HG03175 (cell line): ENCODE measurements at regions not wholly inside any gene's neighbourhood (a gene's known extent, or its start where the extent isn't known, plus 50 kb on each side); places are given as distances from the start of the nearest gene placed in this dataset.
"Not testable (repeated sequence)": the region's sequence is repeated elsewhere in the genome, so short reads cannot be mapped to it uniquely, and the experiment has no call there.

Experiments used
- ATAC-seq: cut with Tn5 transposase; IDR thresholded peaks from one replicate; pipeline ENCODE4 v1.9.1; 2021; ENCODE audit warnings: mild to moderate bottlenecking, moderate library complexity; ENCODE audit not compliant: unreplicated experiment

DNA sequence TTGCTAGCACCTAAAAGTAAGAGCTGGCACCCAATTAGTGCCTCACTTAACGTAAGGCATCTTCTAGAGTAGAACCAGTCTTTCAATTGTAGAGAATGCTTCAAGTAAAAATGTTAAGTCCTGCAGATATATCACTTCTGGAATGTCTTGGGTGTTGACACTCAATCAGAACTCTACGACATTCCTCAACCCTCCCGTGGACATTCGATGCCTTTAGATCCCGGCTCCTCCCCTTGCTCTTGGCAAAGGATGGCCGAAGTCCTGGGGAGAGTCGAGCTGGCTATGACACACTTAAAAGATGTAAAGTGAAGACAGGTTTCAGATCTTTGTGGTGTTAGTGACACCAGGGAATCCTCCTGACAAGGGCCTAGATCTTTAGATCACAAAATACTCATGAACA lies 87.5 kb upstream of the ERCC6L2 start:
- no peak for ATAC-seq

DNA sequence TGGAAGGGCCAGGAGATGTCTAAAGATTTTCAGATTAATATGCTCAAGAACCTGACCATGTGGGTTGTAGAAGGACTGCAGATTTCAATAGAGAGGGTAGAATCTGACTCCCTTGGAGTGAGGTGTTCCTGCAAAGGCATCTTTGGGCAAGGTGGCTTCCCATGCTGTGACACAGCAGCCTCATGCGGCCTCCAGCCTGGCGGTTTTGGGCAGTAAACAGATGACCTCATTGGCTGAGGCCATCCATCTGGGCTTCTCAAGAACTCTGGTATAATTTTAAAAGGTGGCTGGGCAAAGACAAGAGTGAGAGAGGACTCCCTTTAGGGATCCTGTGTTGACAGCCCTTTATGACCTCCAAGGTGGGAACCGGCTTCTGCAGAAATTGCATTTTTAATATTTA lies 90.3 kb upstream of the ERCC6L2 start:
- ATAC-seq: no peak

DNA sequence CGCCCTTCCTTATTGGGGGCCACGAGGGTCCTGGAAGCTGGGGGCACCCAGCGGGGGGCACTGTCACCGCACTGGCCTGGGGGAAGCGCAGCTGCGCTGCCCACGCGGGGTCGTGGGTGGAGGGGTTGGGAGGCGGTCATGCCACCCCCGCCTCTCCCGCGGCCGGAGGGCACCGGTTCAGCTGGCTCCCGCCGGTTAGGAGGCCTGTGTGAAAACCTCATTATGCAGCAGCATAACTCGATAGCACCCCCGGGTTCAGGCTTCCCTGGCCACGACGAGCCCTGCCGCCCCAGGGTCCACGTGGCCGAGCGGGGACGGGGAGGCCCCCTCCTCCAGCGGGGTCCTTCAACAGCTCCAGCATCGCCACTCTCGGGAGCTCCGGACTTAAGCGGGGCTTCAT lies 91.2 kb upstream of the ERCC6L2 start:
- no peak for ATAC-seq

DNA sequence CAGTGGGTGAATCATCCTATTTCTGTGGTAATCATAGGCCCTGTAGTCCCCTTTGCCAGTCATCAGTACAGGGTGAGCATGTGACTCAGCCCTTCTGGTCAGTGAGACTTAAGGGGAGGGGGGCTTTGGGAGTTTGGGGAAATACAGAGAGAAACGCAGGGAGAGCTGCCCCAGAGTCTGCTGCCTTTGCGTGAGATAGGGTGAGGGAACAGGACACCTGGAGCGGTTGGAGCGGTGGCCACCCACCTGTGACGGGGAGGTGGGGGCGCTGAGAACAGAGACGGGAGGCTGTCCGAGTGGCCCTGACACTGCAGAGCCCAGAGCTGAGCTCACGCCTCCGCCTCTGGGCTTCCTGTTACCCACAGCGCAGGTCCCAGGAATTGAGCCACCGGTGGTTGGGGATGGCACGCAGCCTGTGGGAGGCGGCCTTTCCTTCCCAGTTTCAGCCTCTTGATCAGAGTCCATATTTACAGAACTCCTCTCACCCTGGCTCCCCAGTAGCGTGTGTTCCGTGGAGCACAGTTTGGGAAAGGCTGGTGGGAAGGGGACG lies 92.0 kb upstream of the ERCC6L2 start:
- ATAC-seq: no peak

DNA sequence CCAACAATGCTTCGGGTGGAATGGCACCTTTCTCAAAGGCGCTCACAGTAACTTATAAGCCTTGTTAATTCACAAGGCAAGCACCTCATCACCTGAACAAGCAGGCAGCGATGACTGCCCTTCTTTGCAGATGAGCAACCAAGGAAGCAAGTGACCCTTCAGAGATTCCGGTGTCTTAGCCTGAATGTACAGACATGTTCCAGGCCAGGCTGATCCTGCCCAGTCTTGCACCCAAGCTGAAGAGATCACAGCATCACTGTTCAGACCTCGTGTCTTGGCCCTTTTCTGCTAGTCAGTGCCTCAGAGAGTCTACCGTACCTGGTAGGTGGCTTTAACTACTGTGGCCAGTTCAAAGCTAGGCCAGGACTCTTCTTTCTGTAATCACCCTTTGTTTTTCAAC lies 94.7 kb upstream of the ERCC6L2 start:
- no peak for ATAC-seq

DNA sequence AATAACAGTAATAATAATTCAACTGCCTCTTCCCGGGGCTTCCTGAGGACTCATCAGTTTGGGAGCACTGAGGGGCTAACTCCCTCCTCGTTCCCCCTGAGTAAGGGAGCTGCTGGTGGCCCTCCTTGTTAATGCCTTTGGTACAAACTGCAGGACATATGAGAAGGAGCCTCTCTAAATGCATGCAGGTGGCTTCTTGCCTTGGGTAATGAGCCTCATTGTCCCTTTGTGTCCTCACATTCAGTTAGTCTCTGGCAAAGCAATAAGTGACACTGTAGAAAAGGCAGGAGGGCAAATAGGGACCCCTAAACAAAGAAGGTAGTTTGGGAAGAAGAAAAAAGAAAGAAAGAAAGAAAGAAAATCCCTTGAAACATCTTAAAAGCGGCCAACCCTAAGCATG lies 95.4 kb upstream of the ERCC6L2 start:
- ATAC-seq: no peak

DNA sequence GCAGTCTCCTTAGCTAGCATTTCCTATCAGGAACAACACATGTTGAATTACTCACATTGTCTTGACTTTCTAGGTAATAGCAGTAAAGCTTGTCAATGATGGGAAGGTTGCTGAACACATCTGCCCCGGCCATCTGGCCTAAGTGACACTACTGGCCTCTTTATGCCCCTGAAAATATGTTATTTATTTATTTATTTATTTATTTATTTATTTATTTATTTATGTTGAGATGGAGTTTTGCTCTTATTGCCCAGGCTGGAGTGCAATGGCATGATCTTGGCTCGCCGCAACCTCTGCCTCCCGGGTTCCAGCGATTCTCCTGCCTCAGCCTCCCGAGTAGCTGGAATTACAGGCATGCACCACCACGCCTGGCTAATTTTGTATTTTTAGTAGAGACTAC lies 95.9 kb upstream of the ERCC6L2 start:
- not testable (repeated sequence) for ATAC-seq

DNA sequence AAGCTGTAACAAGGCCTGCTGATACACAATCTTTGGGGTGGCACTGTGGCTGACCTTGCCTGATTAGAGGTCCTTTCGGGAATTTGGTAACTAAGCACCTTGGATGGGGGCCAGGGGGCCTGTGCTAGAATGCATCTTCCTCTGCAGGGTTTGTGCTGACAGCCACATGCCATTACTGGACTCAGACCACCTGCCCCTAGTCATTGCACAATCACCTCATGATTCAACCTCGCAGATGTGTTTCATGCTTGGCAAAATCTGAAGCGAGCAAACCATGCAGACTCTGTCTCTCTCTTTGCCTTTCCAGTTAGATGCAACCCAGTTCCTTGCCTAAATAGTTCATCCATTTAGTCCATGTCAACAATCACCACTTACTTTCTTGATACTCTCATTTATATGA lies 96.5 kb upstream of the ERCC6L2 start:
- no peak for ATAC-seq

DNA sequence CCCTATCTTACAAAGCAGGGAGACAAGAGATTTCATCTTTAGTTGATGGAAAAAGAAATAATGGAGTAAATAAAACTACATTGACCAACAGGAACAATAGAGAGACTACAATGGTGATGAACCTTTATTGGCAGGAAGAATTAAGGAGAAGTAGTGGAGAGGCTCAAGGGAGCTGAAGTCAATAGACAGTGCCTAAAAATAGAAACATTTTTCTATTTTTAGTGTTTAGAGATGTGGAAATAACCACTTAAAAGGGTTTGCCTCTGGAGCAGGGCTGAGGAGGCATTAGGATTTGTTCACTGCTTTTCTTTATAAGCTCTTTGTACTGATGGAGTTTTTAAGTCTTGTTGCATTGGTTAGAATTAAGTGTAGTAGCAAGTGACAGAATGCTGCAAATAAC lies 98.4 kb upstream of the ERCC6L2 start:
- no peak for ATAC-seq

DNA sequence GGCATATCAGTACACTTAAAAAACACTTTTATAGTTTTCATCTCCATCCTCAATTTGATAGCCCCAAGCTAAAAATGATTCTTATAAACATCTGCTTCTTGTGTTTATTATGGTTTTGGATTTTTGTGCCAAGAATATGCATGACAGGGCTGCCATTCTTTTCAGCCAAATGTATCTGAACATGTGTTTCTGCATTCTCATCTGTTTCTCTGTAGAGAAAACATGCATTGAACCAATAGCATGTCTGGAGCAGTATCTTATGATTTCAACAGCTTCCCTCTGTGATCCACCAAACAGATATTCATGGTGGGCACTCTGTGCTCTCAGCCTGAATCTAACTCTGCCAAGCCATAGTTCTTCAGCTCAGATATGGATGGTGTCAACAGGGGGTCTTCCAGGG lies 99.3 kb upstream of the ERCC6L2 start:
- ATAC-seq: no peak

DNA sequence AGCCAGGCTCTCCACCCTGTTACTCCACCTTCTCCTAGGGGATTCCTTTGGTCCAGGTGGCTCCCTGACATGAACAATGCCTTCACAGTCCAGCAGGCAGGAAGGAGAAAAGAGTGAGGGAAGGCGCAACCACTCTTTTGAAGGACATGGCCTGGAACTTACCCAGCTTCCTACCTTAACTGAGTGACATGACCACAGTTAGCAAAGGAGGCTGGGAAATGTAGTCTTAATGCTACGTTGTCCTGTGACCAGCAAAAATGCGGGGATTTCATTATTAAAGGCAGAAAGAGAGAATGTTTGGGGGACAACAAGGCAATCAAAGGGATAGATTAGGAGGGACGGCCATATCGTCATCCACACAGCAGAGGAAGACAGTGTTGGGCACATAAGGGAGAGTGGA lies 100.3 kb upstream of the ERCC6L2 start:
- ATAC-seq: no peak

DNA sequence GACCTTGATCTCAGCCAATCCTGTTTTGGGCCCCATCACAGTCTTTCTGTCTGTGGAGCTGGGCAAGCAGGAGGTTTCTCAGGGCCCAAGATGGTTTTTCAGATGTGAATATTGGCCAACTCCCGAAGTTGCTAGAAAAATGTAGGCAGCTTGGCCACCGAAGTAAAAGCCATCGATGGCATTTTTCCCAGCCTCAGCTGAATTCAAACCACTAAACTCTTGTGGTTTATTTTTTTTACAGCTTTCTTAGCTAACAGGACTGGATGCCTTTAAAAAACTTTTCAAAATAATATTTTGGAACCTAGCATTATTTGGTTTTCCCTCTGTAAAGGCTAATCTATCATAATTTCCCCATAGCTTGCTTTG lies 102.5 kb upstream of the ERCC6L2 start:
- no peak for ATAC-seq

DNA sequence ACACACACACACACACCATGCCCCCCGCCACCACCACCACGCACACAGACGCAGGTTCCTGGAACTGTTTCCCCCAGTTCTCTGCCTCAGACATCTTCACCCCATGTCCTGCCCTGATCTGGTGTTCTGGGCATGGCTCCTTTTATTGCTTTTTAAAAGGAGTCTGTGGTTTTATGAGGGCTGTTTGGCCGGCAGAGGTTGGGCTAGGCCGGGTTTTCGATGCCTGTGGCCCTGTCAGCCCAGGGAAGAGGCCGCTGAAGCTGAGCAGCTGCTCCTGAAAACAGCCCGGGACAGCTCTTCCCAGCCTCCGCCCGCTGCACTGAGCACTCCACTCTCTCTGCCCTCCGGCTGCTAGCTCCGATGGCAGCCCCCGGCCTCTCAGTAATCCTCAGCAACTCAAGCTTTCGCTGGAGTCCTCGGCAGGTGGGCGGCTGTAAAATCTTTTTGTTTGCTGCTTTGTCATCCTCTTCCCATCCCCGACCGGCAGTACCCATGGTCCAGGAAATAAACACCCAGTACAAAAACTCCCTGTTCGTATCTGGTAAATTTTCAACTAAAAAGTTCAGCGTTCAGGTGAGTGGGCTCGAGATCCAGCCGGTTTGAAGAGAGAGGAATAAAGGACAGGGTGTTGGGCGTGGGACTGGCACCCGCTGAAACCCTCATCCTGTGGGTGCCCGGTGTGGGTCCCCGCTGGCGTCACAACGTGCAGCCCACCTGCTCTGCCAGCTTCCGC lies 103.0 kb upstream of the ERCC6L2 start:
- no peak for ATAC-seq

DNA sequence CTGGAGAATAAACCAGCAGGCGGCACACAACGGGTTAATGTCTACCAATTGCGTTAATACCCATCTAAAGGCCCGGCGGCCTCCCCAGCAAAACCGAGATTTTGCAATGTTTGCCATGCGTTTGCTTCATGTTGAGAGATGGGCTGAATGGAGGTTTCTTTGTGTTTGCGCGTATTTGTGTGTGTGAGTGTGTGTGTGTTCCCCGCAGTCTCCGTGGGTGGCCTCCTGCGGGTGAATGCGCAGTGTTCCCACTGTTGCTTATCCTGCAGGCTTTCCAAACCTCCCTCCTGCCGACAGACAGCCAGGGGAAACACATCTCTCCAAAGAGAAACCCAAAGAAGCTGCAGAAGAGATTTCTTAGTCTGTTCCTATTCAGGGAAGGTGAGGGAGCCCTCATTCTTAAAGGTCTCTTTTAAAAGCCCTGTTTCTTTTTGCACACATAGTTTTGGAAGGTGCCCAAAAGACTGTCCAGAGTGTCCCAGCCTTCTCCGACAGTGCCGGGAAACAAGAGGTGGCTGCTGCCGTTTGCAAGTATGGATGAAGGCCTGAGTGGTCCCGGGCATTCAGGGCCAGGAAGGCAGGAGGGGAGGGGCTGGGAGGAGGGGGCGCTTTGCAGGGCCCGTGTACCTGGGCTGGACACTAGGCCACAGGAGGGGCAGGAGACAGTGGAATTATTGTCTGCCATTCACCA lies 103.8 kb upstream of the ERCC6L2 start:
- no peak for ATAC-seq

DNA sequence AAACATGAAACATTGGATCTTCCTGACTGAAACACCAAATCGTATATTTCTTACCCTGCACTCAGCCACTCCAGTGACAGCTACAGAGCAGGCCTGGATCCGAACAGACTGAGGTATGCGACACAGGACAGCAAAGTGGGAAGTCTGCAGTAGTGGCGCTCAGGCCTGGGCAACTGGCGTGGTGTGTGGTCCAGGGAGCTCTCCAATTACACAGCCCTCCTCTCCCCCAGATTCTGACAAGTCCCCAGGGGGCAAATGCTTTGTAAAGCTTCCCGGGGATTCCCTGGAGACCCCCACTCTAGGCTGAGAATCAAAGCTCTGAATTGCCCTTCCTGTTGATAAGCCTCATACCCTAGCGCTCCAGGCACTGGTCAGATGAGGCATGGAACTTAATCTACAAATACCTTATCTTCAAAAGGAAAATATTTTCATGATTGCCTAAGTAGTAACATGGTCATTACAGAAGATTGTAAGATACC lies 104.8 kb upstream of the ERCC6L2 start:
- no peak for ATAC-seq

DNA sequence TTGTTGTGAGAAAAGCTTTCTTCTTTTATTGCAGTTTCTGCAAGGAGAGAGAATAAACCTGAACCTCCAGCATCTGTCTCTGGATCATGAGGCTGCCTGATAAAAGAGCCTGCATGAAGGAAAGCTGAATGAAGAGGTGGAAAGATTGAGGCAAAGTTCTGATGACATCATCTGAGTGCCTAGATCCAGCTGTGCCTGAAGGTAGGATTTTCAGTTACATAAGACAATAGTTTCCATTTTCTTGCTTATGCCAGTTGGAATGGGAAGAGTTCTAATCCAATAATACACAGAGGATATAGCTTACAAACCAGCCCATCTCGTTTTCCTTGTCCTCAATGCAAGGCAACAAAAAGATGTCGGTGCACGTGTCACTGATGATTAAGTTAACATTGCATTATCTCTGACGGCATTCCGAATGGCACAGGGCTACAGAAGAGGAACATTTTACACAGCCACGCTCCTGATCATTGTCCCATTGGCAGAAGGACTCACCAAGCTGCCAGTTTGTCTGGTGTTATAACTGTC lies 105.5 kb upstream of the ERCC6L2 start:
- ATAC-seq: no peak

DNA sequence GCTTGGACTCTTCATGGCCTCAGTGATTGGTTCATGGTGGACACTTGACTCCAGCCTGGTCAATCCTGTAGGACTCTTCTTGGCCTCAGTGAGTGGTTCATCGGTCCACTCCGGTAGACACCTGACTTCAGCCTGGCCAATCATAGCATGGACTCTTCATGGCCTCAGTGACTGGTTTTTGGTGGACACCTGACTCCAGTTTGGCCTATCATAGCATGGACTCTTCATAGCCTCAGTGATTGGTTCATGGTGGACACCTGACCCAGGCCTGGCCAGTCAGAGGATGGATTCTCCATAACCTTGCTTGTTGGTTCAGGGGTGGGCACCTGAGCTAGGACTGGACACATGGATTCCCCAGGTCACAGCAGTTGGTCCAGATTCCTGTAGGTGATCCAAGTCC lies 106.0 kb upstream of the ERCC6L2 start:
- ATAC-seq: no peak

DNA sequence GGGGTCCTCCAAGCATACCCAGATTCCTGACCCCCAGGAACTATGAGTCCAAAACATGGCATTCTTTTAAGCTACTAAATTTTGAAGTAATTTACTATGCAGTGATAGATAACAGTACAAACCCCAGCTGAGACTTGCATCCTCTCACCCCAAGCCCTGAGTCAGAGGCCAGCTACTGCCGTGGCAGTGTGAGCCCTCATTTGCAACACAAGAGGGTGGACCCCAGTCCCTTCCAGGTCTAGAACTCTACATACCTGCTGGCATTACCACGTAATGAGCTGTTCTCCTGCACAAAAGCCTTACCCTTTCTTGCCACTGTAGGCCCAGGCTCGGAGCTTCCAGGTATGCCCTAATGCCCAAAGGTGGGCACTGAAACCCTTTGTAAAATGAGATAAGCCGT lies 108.6 kb upstream of the ERCC6L2 start:
- no peak for ATAC-seq

DNA sequence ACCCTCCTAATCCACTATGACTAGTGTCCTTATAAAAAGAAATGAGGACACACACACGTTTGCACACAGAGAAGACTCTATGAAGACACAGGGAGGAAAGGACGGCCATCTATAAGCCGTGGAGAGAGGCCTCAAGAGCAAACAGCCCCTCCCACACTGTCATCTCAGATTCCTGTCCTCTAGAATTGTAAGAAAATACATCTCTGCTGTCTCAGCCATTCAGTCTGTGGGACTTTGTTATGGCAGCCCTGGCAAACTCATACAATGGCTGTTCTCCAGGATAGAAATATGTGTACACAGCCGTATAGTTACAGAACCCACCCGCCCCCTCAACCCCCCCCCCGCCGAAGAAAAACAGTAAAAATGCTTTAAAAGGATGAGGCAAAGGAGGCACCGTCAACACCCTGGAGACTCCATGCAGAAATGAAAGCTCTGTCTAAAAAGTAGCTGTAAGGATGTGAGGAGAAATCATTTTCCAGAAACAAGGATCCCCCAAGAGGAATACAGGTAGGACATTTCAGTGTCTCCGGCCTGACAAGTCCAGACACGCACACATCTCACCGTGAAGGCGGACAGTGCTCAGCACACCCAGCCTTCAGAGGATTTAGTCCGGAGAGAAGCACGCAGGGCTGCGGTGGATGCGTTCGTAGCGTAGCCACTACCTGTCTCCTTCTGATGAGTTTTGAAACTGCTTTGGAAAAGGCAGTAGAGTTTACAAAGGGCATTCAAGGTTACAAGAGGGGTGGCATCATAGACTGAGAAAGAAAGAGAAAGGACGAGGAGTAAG lies 110.8 kb upstream of the ERCC6L2 start:
- no peak for ATAC-seq

DNA sequence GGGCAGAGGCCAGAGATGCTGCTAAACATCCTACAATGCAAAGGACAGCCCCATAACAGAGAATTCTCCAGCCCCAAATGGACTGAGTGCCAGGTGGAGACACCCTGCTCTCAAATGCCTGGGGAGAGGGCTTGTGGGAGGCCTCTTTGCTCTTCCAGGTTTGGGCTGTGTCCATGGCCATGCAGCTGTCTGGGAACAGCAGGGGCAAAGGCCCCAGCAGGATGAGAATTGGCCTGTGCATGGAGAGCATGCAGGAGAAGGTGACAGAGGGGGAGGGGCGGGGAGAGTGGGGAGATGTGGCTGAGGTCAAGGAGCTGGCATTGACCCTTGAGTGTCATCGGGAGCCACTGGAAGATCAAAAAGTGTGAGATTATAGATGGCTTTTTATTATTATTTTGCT lies 111.5 kb upstream of the ERCC6L2 start:
- no peak for ATAC-seq

DNA sequence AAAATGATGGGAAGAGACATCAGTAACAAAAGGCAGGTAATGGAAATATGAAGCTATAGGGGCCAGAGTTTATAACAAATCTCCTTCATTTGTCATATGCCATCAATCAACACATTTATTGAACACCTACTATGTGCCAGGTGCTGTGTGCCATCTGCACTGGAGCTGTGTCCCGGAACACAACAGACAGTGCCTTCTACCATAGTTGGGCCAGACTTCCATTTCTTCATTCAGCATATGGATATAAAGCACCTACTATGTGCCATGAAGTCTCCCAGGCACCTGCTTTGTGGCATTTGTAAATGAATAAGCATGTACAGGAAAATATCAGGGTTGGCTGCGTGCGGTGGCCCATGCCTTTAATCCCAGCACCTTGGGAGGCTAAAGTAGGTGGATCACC lies 112.5 kb upstream of the ERCC6L2 start:
- no peak for ATAC-seq
